HuH-7.5 (cell line): ENCODE measurements at regions not wholly inside any gene's neighbourhood (a gene's known extent, or its start where the extent isn't known, plus 50 kb on each side); places are given as distances from the start of the nearest gene placed in this dataset.
A peak's percentile ranks its signal among the peaks of the same experiment; 100 is the strongest.
"Not testable (repeated sequence)": the region's sequence is repeated elsewhere in the genome, so short reads cannot be mapped to it uniquely, and the experiment has no call there.

ENCODE experiments used
- DNase-seq: peaks from one replicate; pipeline ENCODE4 v3.0.0; 2011; ENCODE audit warnings: low spot score

GRCh38 chr11:112310848-112311247, 50.2 kb upstream of the PLET1 start:
- DNase-seq = no peak

- DNase-seq = no peak
Observed at GRCh38 chr11:112315057-112315720, 54.5 kb upstream of the PLET1 start.

- DNase-seq = no peak
Observed at GRCh38 chr11:112315861-112316739, 55.4 kb upstream of the PLET1 start.

GRCh38 chr11:112316971-112317370, 56.3 kb upstream of the PLET1 start:
- no peak for DNase-seq

- DNase-seq = no peak
Observed at GRCh38 chr11:112318184-112318591, 57.5 kb upstream of the PLET1 start.

- DNase-seq = no peak
Observed at GRCh38 chr11:112318661-112319060, 58.0 kb upstream of the PLET1 start.

GRCh38 chr11:112320668-112321067, 60.0 kb upstream of the PLET1 start:
- no peak for DNase-seq

GRCh38 chr11:112321501-112322172, 61.0 kb upstream of the PLET1 start:
- peak; percentile 25 for DNase-seq

GRCh38 chr11:112322173-112322790, 61.6 kb upstream of the PLET1 start:
- no peak for DNase-seq

GRCh38 chr11:112334381-112334780, 73.7 kb upstream of the PLET1 start:
- no peak for DNase-seq

GRCh38 chr11:112336356-112336886, 75.8 kb upstream of the PLET1 start:
- DNase-seq = no peak

- DNase-seq = no peak
Observed at GRCh38 chr11:112339566-112339965, 78.9 kb upstream of the PLET1 start.

GRCh38 chr11:112343368-112344039, 82.8 kb upstream of the PLET1 start:
- DNase-seq = no peak

GRCh38 chr11:112344040-112344413, 83.4 kb upstream of the PLET1 start:
- DNase-seq = no peak

GRCh38 chr11:112345166-112345565, 84.5 kb upstream of the PLET1 start:
- DNase-seq = no peak

GRCh38 chr11:112345706-112346105, 85.0 kb upstream of the PLET1 start:
- DNase-seq = no peak

GRCh38 chr11:112346586-112346985, 85.9 kb upstream of the PLET1 start:
- no peak for DNase-seq

- DNase-seq = no peak
Observed at GRCh38 chr11:112348480-112349029, 87.9 kb upstream of the PLET1 start.

- not testable (repeated sequence) for DNase-seq
Observed at GRCh38 chr11:112351423-112351822, 90.8 kb upstream of the PLET1 start.

- no peak for DNase-seq
Observed at GRCh38 chr11:112352907-112353306, 92.2 kb upstream of the PLET1 start.

- DNase-seq = no peak
Observed at GRCh38 chr11:112354364-112354763, 93.7 kb upstream of the PLET1 start.
